ENCODE measurements at regions not wholly inside any gene's neighbourhood (a gene's known extent, or its start where the extent isn't known, plus 50 kb on each side); places are given as distances from the start of the nearest gene placed in this dataset.

GRCh38 chr5:17910318-17910717 is 276.1 kb downstream of the TAF11L14 start (continued):
- no peak for TF ChIP-seq ZBTB1 (tag by site-specific recombination; IDR thresholded peaks at IDR 0.05)

- CTCF ChIA-PET: interaction anchor here (0.9 kb wide), 1 partner anchor 369 kb away, joined by 3 read pairs; no protein-coding TSS in a partner anchor
- Histone ChIP-seq H3K36me3 (ENCODE audit: control insufficient read depth in 2 of 2, insufficient read depth in 1 of 2, low read length in 2 of 2) (no peaks in the 10 kb centered on the region), H3K4me3 (ENCODE audit: low read depth, low read length) (no peak overlapping the region), H3K27ac (ENCODE audit: extremely low read depth, low read depth, low read length) (no peak overlapping the region), H3K4me1 (ENCODE audit: control insufficient read depth, insufficient read depth, low read length) (no peaks in the 10 kb centered on the region), H3K9me3 (ENCODE audit: control insufficient read depth, insufficient read depth, low read depth, low read length) (no peaks in the 10 kb centered on the region)
- POLR2A ChIA-PET: no interaction called here
- TF ChIP-seq ZBTB44 (tag by site-specific recombination; IDR thresholded peaks at IDR 0.05) (no peak), ZNF510 (tag by site-specific recombination; IDR thresholded peaks at IDR 0.05; ENCODE audit: insufficient replicate concordance) (no peak), ZNF513 (tag by site-specific recombination; IDR thresholded peaks at IDR 0.05) (no peak), ZEB2 (tag by site-specific recombination; IDR thresholded peaks at IDR 0.05) (no peak), ZSCAN18 (tag by site-specific recombination; IDR thresholded peaks at IDR 0.05) (no peak)
Observed at GRCh38 chr5:17912794-17913193, 278.5 kb downstream of the TAF11L14 start.

- POLR2A ChIA-PET: no interaction called here
- no peak for TF ChIP-seq ZNF670 (tag by site-specific recombination; IDR thresholded peaks at IDR 0.05; ENCODE audit: low read depth)
- TF ChIP-seq PATZ1 (tag by site-specific recombination; IDR thresholded peaks at IDR 0.05): no peak
- no peak for TF ChIP-seq ZNF488 (tag by site-specific recombination; IDR thresholded peaks at IDR 0.05)
- no peak for TF ChIP-seq MYNN (tag by site-specific recombination; IDR thresholded peaks at IDR 0.05; ENCODE audit: borderline replicate concordance)
- TF ChIP-seq ZNF280C (tag by site-specific recombination; IDR thresholded peaks at IDR 0.05): no peak
- TF ChIP-seq ZNF623 (tag by site-specific recombination; IDR thresholded peaks at IDR 0.05): no peak
- no peak for TF ChIP-seq ZNF10 (tag by site-specific recombination; IDR thresholded peaks at IDR 0.05)
- TF ChIP-seq ZNF785 (tag by site-specific recombination; IDR thresholded peaks at IDR 0.05): no peak
- TF ChIP-seq TCF7L2 (IDR thresholded peaks at IDR 0.05; ENCODE audit: borderline replicate concordance, low read depth, low read length): no peak
- no peak for TF ChIP-seq GLIS1 (tag by site-specific recombination; IDR thresholded peaks at IDR 0.05)
- no peak overlapping the region for H3K4me3 ChIP-seq (ENCODE audit: low read depth, low read length)
- H3K9me3 ChIP-seq (ENCODE audit: control insufficient read depth, insufficient read depth, low read depth, low read length): no peaks in the 10 kb centered on the region
- no peaks in the 10 kb centered on the region for H3K4me1 ChIP-seq (ENCODE audit: control insufficient read depth, insufficient read depth, low read length)
- H3K27ac ChIP-seq (ENCODE audit: extremely low read depth, low read depth, low read length): no peak overlapping the region
- no peaks in the 10 kb centered on the region for H3K36me3 ChIP-seq (ENCODE audit: control insufficient read depth in 2 of 2, insufficient read depth in 1 of 2, low read length in 2 of 2)
- CTCF ChIA-PET: no interaction called here
Observed at GRCh38 chr5:17916446-17916845, 282.2 kb downstream of the TAF11L14 start.

Measured in HEK293 (cell line).